GM04504 (cell line): ENCODE measurements at regions not wholly inside any gene's neighbourhood (a gene's known extent, or its start where the extent isn't known, plus 50 kb on each side); places are given as distances from the start of the nearest gene placed in this dataset.
"Not testable (repeated sequence)": the region's sequence is repeated elsewhere in the genome, so short reads cannot be mapped to it uniquely, and the experiment has no call there.

Experiments
- DNase-seq: peaks from one replicate; pipeline ENCODE4 v3.0.0-alpha.2; 2012; ENCODE audit warnings: low read depth

DNA sequence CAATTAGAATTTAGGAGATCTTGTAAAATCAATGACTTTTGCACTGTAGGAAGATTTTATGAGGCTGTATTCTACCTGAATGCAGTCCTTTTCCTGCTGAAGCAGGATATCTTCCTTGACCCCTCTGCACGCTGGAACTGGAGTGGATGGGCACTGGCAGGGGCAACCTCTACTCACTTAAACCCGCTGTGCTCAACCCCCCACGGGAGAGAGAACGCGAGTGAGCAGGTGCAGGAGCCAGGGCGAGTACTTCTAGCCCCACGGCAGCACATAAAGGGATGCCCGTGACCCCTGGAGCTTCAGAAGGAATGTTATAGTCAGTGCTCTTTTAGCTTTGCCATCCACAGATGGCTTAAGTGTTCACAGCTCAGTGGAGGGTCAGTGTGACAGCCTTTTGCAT, 1144.8 kb downstream of the EPHA7 start:
- DNase-seq: no peak

DNA sequence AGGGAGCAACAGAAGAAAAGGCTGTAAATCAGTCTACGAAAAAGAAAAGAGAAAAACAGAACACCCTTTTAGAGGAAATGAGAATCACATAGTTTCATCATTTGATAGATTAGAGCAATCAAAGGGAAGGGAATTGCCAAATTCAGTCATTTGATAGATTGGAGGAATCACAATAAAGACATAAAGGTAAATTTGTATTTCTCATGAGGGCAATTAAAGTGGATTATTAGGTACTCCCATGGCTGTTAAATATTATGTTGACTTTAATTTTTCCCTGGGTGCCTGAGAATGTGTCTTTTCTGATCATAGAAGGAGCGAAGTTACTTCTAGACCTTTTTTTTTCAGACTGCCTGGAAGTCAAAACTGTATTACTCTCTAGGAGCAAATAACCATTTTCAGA, 1145.7 kb downstream of the EPHA7 start:
- no peak for DNase-seq

DNA sequence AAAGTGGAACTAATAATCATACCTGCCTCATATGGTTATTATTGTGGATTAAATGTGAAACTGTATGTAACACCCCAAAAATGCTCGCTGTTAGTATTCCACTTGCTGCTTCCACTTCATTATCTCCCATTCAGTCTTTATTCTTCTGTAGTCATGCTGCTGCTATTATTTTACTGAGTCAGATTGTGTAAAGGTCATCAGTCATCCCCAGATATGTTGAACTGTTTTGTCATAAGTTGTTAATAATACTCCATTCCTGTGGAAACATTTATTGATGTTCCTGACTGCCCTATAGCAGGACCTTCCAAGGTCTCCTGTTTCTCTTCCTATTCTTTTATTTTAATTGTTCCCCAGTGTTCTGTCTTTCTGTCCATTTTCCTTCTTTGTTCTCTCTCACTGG, 1148.3 kb downstream of the EPHA7 start:
- DNase-seq: no peak

DNA sequence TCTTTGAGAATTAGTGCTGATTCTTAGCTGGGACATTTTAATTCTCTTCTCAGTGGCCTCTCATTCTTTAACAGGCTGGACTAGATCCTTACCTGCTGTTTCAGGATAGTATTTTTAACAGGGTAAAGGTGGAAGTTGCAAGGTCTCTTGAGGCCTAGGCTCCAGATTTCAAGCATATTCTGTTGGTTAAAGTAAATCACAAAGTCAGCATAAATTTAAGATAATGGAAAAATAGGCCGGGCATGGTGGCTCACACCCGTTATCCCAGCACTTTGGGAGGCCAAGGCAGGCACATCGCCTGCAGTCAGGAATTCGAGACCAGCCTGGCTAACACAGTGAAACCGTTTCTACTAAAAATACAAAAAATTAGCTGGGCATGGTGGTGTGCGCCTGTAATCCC, 1149.0 kb downstream of the EPHA7 start:
- DNase-seq: no peak

DNA sequence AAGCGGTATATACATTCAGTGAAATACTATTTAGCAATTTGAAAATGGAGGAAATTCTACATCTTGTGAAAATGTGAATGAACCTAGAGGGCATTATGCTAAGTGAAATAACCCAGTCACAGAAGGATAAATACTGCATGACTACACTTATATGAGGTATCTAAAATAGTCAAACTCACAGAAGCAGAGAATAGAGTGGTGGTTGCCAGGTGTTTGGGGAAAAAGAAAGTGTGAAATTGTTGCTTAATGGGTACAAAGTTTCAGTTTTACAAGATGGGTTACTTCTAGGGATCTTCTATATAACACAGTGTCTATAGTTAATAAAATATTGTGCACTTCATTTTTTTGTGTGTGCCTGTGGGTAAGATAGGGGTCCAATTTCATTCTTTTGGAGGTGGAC, 1152.0 kb downstream of the EPHA7 start:
- DNase-seq: no peak

DNA sequence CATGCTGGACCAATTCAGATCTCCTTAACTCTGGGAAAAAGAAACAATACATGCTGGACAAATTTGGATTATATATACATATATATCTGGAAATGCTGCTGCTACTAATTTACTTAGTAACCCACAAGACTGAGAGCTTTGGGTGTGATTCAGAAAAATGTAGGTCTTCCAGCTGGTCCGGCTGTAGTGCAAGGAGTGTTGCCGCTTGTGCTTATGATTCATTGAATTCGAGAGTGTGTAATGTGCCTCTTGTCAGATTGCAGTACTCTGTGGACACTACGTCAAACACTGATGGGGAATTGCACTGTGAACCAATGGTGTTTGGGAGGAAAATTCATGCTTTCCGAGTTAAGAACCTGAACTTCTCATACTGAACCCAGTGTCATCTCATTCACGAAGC, 1155.5 kb downstream of the EPHA7 start:
- DNase-seq: no peak

DNA sequence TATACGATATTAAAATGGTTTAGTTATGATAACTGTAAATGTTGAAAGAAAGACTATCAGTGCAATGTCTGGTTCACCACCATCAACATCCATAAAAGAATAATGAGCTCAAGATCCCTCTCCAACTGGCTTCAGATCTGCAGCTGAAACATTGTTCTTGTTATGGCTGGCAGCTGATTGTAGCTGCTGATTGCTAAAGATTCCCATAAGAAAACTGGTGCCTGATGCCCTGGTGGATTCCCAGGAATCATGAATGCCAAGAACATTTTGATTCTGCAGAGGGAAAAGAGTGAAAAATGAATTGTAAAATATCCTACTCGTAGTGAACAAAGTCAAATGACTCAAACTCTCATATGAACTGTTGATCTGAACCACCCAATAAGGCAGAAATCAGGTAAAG, 1160.2 kb downstream of the EPHA7 start:
- DNase-seq: no peak

DNA sequence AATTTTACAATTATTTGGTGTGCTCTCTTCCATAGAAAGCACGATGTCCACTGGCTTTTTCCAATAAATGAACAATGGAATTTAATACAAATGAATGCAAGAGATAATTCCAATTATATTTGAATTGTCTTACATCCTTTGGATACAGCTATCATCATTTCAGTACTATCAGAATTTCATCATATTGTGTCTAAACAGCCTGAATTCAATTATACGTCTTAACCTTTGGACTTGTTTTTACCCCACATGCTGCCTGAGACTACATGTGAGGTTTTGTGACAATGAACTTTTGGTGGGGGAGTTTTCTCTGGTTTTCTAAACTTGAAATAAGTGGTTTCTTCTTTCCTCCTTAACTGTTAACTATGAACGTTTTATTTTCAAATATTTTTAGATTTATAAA, 1176.0 kb downstream of the EPHA7 start:
- DNase-seq: no peak

DNA sequence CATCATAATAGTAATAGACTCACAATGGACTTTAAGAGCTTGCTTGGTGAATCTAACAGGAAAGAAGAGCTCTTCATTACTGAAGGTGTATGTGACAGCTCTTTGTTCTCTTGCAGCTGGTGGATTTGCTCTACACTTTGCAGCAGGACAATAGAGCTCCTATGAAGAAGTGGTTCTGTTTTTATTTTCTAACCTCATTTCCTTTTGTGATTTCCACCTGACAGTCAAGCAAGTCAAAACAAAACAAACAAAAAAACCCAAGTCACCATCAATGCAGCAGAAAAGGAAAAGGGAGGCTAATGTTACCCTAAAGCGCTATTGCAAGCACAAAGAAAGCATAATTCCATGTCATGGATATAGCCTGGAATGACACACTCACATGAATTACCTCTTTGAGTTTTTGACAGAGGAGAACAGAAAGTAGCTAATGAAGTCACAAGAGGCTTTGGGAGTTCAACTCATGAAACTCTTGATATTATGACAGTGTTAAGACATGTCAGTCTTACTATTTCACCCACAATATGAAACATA, 1188.1 kb downstream of the EPHA7 start:
- no peak for DNase-seq

DNA sequence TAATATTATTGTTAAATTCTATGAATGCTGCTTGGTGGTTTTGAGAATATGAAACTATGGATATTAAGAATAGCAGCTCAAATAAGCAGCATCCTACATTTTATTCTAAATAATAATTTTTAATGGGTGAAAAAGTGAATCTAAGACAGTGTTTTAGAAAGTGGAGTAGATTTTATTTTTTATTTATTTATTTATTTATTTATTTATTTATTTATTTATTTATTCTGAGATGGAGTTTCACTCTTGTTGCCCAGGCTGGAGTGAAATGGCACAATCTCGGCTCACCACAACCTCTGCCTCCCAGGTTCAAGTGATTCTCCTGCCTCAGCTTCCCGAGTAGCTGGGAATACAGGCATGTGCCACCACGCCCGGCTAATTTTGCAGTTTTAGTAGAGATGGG, 1199.4 kb downstream of the EPHA7 start:
- not testable (repeated sequence) for DNase-seq

DNA sequence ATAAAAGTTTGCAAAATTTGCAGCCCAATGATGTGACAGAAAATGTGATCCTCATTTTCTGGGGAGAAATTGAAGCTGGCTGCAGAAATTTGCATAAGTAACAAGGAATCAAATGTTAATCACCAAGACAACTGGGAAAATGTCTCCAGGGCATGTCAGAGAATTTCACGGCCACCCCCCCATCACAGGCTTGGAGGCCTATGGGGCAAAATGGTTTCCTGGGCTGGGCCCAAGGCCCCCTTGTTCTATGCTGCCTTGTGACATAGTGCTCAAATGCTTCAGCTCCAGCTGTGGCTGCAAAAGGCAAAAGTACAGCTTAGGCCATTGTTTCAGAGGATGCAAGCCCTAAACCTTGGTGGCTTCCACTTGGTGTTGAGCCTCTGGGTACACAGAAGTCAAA, 1202.6 kb downstream of the EPHA7 start:
- DNase-seq: no peak

DNA sequence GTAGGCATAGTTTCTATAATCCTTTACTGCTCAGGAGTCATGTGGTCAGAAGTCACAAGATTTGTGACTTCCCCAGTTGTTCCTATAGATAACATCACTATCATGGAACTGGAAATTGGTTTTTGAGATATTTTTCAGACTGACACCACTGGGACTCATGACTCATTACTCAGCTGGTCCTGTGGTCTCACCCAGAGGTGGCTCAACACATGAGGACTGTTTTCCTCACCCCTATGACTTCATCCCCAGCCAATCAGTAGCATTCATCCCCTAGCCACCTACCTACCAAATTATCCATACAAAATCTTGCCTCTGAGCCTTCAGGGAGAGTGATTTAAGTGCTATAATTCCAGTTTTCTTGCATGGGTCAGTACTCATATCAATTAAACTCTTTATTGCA, 1217.7 kb downstream of the EPHA7 start:
- DNase-seq: no peak

DNA sequence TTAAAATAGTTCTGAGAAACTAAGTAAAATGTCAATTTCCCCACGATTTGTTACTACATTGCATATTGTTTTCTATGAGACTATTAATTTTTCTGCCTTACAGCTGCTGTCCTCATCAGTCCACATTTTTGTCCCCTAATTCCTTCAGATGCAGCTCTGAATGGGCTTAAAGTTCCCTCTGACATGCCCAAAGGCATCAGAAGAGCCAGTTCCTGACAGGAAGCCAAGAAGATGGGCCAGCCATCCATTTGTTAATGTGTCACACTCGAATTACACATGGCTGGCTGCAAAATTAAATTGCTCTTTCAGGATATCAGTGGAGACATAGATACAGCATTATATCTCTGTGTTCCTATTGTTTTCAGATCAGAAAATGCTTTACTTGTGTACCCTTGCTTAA, 1223.0 kb downstream of the EPHA7 start:
- no peak for DNase-seq

DNA sequence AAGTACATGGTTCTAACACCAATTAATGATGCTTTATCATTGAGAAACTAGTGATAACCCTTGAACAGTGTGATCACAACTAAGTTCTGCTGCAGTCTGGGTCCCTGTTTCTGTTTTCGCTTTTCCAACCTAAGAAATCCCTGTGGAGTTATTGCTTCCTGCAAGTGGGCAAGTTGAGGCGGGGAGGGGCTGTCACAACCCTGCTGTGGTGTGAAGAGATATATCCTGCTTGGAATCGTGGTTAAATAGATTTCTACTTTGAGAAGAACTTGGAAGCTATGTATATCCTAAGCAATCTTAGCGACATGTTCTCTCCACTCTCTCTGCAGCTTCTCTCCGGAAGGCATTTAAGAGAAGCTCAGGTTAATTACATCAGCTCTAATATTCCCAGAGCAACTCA, 1223.6 kb downstream of the EPHA7 start:
- no peak for DNase-seq

DNA sequence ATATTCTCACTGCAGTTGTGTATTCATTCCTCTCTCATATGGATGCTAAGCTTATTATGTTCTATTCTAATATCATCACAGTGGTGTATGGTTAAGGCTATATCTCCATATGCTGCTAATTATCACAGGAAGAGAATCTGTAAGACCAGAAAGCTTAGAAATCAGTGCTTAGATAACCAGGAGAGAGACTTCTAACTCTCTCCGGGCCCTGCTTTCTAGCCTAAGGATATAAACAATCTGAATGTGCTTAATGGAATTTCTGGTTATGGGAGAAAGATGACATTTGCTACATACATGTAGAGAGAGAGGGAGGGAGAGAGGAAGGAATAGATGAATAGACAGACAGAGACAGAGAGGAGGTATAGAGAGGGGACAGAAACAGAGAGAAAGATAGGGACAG, 1231.3 kb downstream of the EPHA7 start:
- no peak for DNase-seq

DNA sequence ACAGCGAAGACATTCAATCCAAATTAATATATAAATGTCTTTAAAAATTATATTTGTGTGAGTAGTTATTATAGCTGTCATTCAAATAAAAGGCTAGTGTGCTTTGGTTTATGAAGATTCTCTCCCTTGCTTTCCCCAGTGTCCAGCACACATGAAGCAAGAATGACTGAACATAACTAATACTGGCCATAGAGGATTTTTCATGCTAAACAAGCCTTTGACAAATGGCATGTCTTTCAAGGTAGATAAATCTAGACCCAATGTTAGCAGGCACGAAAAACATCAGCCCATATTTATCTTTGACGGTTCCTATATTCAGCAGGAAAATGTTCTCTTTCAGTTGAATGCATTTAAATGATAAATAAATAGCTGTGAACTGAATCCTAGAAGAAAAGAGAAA, 1234.4 kb downstream of the EPHA7 start:
- no peak for DNase-seq

DNA sequence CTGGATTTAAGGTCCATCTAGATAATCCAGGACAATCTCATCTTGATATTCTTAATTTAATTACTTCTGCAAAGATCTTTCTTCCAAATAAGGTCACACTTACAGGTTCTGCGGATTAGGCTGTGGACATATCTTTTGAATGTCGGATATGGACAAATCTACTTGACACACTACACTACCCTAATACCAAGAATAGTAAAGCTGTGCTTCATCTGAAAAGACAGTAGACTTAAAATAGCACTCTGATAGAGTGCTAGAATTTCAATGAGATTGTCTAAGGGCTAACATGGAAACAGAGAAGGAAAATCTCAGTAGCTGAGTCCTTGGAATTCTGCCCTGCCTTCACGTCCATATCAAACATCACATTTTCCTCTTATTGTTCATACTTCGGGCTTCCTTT, 1238.0 kb downstream of the EPHA7 start:
- DNase-seq: no peak

DNA sequence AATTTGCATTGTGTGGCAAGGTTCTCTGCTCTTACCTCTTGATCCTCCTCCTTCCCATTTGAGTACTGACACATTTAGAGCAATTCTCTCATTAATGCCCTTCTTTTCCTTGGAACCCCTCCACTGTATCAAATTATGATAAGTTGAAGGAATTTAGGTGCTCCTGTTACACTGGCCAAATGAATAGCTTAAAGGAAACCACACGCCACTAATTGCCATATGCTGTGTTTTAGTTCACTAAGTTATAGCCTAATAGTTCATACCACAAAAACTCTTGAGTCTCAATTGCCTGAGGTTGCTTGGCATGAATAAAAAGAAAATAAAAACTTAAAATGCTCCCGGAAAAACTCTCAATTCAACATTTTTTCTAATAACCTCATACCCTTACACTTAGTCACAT, 1239.3 kb downstream of the EPHA7 start:
- DNase-seq: no peak

DNA sequence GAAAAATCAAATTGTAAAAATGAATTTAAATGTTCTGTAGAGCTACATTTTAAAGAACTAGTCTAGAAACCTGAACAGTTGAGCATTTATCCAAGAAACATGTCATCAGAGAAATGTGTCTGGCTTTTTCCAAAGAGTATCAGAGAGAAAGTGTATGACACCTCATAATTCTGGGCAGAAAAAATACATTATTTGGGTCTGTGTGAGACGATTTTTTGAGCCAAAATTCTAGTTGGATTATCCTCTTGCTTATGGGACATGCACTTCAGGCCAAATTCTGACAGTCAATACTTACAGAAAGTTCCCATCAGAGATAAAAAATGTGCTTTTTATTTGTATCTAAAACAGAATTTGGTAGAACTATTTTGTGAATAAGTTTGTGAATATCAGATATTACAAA, 1242.7 kb downstream of the EPHA7 start:
- DNase-seq: no peak

DNA sequence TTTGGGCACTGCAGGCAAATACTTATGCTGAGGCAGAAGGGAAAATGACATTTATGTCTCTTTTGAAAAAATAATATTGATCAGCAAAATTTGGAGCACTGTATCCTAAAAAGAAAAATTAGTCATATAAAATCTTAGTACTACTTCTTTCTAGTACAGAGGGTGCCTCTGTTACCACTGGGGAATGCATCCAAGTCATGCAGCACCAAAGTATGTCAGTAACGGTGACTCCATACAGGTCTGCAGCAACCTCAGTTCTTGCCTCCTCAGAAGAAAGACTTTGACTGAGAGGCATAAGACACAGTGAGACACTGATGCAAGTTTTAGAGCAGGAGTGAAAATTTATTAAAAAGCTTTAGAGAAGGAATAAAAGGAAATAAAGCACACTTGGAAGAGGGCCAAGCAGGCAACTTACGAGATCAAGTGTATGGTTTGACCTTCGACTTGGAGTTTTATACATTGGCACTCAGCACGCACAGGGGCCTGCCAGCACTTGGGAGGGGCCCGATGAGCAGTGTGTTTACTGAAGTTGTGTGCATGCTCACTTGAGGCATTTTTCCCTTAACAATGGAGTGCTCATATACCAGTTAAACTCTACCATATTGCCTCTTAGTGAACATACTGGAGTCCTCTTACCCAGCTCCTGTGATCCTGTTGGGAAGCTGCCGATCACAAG, 1244.8 kb downstream of the EPHA7 start:
- DNase-seq: no peak

DNA sequence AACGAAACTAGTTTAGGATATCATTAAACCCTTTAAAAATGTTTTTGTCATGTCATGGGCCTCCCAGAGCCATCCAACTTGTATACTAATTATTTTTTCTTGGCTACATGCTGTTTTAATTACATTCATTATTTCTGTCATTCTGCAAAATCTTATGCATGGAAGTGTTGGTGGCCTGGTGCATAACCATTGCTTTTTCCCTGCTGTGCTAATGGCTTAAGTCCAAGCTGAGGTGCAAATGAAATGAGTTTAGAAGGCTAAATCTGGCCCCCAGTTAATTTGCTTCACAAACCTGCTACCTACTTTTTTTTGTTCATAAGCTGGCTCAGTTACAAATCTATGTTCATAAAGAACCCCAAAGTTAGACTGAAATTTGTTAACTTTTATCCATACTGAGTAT, 1249.9 kb downstream of the EPHA7 start:
- no peak for DNase-seq

DNA sequence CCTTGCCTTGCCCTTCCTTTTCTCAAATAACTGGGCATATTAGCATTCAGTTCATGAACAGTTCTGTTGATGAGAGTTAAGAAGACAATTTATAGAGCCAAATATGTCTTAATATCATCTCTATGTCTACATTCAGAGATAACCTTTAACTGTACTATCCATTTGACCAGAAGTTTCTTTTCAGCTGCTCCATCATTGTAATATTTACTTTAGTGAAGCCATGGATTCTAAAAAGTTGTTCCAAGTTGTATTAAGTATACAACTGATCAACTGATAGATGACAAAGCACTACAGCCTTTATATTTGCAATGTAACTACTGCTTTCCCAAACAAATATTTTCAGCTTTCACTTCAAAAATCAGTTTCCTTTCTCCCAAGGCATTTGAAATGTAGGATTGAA, 1252.7 kb downstream of the EPHA7 start:
- no peak for DNase-seq

DNA sequence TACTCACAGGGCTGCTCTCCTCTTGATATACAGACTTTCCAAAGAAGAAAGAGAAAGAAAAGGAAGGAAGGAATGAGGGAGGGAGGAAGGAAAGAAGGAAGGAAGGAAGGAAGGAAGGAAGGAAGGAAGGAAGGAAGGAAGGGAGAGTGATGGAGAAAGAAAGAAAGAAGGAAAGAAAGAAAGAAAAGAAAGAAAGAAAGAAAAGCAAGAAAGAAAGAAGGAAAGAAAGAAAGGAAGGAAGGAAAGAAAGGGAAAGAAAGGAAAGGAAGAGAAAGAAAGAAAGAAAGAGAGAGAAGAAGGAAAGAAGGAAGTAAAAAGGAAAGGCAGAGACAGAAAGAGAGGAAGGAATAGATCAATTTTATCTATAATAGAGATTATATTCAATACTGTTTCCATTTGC, 1257.4 kb downstream of the EPHA7 start:
- DNase-seq: no peak

DNA sequence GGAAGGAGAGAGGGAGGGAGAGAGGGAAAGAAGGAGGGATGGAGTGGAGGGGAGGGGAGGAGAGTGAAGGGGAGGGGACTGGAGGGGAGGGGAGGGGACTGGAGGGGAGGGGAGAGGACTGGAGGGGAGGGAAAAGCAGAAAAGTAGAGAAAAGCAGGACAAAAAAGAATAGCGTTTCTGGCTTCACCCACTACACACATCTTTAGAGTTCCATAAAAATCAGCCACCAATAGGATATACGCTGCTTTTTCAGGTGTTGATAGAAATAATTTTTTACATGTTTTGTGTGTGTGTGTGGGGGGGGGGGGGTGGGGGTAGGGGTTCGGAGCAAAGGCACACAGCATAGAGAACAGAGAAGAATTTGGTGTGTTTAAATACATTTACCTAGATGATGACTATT, 1259.1 kb downstream of the EPHA7 start:
- no peak for DNase-seq

DNA sequence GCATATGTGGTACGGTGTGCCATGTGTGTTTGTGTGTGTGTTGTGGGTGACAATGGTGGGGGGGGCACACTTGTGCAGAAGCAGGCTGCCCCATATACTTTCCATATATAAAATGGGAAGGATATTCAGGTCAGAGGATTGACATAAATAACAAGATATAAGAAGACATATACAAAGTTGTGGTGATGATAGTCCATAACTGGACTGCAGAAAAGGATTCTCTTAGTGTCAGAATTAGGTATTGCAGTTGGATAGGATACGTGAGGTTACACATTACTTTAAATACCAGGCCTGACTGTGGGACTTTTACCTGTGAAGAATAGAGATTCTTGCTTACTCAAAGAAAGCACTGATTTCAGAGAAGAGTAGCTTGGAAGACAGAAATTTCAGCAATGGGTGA, 1260.3 kb downstream of the EPHA7 start:
- no peak for DNase-seq
